ENCODE measurements at regions not wholly inside any gene's neighbourhood (a gene's known extent, or its start where the extent isn't known, plus 50 kb on each side); places are given as distances from the start of the nearest gene placed in this dataset.

DNA sequence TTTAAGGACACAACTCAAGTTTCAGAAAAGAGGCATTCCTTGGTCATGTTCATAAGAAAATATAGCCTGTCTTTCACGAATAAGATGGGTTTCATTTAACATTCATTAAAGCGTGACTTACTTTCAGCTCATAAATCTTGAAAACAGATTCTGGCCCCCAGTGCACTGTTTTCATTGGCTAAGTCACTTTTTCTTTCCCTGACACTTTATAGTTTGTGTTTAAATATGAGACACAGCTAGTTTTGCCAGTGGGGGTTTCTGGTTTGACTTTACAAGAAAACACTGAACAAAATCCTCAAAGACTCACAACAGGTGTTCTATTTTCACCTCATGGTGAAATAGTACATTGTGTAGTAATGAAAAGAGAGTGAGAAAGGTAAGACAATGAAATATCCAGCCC is 65.9 kb downstream of the PHLDA1 start:
- DNase-seq (ENCODE audit: low spot score): no peak
- no peak overlapping the region for H3K27ac ChIP-seq
- no peak for TF ChIP-seq POLR2A (IDR thresholded peaks at IDR 0.05)
- TF ChIP-seq CTCF (IDR thresholded peaks at IDR 0.05): no peak
- TF ChIP-seq POLR2AphosphoS5 (IDR thresholded peaks at IDR 0.05): no peak
- no peaks in the 10 kb centered on the region for H3K27me3 ChIP-seq (replicated peaks; ENCODE audit: insufficient read depth)
- H3K9me3 ChIP-seq: no peaks in the 10 kb centered on the region
- WGBS: 13% methylated on average over 2 of the region's 2 CpGs
- intact Hi-C loops (cut with DNase I): no loop called here
- no peak overlapping the region for H3K4me3 ChIP-seq
- H3K36me3 ChIP-seq: no peaks in the 10 kb centered on the region
- H3K4me1 ChIP-seq (replicated peaks): no peaks in the 10 kb centered on the region

DNA sequence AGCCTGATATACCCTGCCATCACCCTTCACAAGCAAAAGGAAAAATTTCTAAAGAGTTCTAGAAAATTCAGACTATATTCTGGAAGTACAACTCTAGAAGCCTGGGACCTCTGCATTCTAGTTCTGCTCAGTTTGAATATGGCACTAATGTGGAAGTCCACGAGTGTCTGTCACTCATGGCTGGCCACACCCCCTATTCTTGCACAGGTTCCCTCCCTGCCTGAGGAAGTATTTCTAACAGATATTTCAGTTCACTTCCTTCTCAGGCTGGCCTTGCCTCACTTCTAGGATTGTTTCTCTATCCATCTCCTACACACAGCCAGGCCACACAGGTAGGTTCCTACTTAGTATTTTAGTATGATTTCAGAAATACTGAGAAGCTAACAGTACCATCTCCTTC is 67.4 kb downstream of the PHLDA1 start:
- Histone ChIP-seq H3K4me3 (no peak overlapping the region), H3K4me1 (replicated peaks) (no peaks in the 10 kb centered on the region), H3K36me3 (no peaks in the 10 kb centered on the region), H3K9me3 (no peaks in the 10 kb centered on the region), H3K27ac (no peak overlapping the region), H3K27me3 (replicated peaks; ENCODE audit: insufficient read depth) (no peaks in the 10 kb centered on the region)
- TF ChIP-seq POLR2A (IDR thresholded peaks at IDR 0.05) (no peak), CTCF (IDR thresholded peaks at IDR 0.05) (no peak), POLR2AphosphoS5 (IDR thresholded peaks at IDR 0.05) (no peak)
- 83% methylated on average over 1 of the region's 1 CpG for WGBS
- intact Hi-C loops (cut with DNase I): no loop called here
- DNase-seq (ENCODE audit: low spot score): no peak

DNA sequence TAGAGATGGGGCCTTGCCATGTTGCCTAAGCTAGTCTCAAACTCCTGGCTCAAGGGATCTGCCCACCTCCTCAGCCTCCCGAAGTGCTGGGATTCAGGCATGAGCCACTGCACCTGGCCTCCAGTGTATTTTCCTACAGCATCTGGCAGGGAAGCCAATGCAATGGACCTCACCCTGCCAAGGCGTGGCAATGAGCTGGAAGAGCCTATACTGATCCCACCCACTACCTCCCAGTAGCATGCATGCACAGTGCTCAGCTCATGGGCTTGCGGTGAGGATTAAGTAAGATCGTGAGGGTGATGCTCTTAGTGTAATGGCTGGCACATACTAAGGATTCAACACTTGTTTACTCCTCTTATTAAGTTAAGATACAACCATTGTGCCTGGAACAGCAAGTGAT is 69.7 kb downstream of the PHLDA1 start:
- H3K36me3 ChIP-seq: no peaks in the 10 kb centered on the region
- WGBS: 99% methylated on average over 4 of the region's 4 CpGs
- no peaks in the 10 kb centered on the region for H3K9me3 ChIP-seq
- H3K4me3 ChIP-seq: no peak overlapping the region
- no peak for TF ChIP-seq POLR2AphosphoS5 (IDR thresholded peaks at IDR 0.05)
- TF ChIP-seq POLR2A (IDR thresholded peaks at IDR 0.05): no peak
- TF ChIP-seq CTCF (IDR thresholded peaks at IDR 0.05): no peak
- H3K27ac ChIP-seq: no peak overlapping the region
- intact Hi-C loops (cut with DNase I): no loop called here
- H3K4me1 ChIP-seq (replicated peaks): no peaks in the 10 kb centered on the region
- no peaks in the 10 kb centered on the region for H3K27me3 ChIP-seq (replicated peaks; ENCODE audit: insufficient read depth)
- DNase-seq (ENCODE audit: low spot score): no peak

DNA sequence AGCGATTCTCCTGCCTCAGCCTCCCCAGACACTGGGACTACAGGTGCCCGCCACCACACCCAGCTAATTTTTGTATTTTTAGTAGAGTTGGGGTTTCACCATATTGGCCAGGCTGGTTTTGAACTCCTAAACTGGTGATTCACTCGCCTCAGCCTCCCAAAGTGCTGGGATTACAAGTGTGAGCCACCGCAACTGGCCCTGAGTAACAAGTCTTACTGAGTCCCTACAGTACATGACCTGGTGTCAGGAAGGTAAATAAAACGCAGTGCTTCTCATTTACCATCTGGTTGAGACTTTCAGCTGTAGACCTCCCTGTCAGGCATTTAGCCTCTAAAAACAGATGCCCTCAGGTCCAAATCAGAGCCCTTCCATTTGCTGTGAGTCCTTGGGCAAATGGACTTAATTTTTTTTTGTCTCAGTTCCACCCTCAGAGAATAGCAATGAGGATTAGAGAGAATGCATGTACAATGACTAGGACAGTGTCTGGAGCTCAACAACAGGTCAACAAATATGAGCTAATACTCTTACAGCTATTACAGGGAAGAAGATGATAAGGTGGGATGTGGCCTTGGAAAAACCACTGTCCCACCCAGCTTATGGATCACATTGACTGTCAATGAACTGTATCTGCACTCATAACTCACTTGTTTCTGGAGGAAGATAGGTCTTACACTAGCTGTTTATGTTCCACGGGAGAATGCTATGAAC is 70.5 kb downstream of the PHLDA1 start:
- H3K4me1 ChIP-seq (replicated peaks): no peaks in the 10 kb centered on the region
- WGBS: 96% methylated on average over 6 of the region's 6 CpGs

More for the DNA sequence above, 70.5 kb downstream of the PHLDA1 start:
- H3K9me3 ChIP-seq: no peaks in the 10 kb centered on the region
- TF ChIP-seq POLR2A (IDR thresholded peaks at IDR 0.05) (no peak), POLR2AphosphoS5 (IDR thresholded peaks at IDR 0.05) (no peak), CTCF (IDR thresholded peaks at IDR 0.05) (no peak)
- DNase-seq (ENCODE audit: low spot score): no peak
- no peaks in the 10 kb centered on the region for H3K36me3 ChIP-seq
- H3K27me3 ChIP-seq (replicated peaks; ENCODE audit: insufficient read depth): no peaks in the 10 kb centered on the region
- H3K27ac ChIP-seq: no peak overlapping the region
- no peak overlapping the region for H3K4me3 ChIP-seq
- intact Hi-C loops (cut with DNase I): no loop called here

Measured in prostate gland (tissue), 2 donors.